ENCODE measurements at regions not wholly inside any gene's neighbourhood (a gene's known extent, or its start where the extent isn't known, plus 50 kb on each side); places are given as distances from the start of the nearest gene placed in this dataset.

GRCh38 chr21:38186661-38187270, 70.0 kb upstream of the KCNJ15 start:
- TF ChIP-seq, protein P1, sequence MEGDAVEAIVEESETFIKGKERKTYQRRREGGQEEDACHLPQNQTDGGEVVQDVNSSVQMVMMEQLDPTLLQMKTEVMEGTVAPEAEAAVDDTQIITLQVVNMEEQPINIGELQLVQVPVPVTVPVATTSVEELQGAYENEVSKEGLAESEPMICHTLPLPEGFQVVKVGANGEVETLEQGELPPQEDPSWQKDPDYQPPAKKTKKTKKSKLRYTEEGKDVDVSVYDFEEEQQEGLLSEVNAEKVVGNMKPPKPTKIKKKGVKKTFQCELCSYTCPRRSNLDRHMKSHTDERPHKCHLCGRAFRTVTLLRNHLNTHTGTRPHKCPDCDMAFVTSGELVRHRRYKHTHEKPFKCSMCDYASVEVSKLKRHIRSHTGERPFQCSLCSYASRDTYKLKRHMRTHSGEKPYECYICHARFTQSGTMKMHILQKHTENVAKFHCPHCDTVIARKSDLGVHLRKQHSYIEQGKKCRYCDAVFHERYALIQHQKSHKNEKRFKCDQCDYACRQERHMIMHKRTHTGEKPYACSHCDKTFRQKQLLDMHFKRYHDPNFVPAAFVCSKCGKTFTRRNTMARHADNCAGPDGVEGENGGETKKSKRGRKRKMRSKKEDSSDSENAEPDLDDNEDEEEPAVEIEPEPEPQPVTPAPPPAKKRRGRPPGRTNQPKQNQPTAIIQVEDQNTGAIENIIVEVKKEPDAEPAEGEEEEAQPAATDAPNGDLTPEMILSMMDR (conservative IDR thresholded peaks at IDR 0.05 in 1 of 2, IDR thresholded peaks at IDR 0.05 in 1 of 2; ENCODE audit: low read depth in 1 of 2, low read length in 2 of 2), result no peak
- TF ChIP-seq EZH2 (IDR thresholded peaks at IDR 0.05; ENCODE audit: low read length, missing control alignments), result no peak

All from fibroblast of lung (primary cell).